ACHN (cell line): ENCODE measurements at regions not wholly inside any gene's neighbourhood (a gene's known extent, or its start where the extent isn't known, plus 50 kb on each side); places are given as distances from the start of the nearest gene placed in this dataset.
"Not testable (repeated sequence)": the region's sequence is repeated elsewhere in the genome, so short reads cannot be mapped to it uniquely, and the experiment has no call there.

Experiments
- DNase-seq: peaks from one replicate; pipeline ENCODE4 v3.0.0-alpha.2; 2015
- in situ Hi-C: cut with HindIII; loops from 2 replicates; pipeline ENCODE4 v1.10.0; 2017; ENCODE audit warnings: low sequenced_read_pairs, low pct_ligation_motif_present, low pct_unique_long_range_greater_than_20kb

DNA sequence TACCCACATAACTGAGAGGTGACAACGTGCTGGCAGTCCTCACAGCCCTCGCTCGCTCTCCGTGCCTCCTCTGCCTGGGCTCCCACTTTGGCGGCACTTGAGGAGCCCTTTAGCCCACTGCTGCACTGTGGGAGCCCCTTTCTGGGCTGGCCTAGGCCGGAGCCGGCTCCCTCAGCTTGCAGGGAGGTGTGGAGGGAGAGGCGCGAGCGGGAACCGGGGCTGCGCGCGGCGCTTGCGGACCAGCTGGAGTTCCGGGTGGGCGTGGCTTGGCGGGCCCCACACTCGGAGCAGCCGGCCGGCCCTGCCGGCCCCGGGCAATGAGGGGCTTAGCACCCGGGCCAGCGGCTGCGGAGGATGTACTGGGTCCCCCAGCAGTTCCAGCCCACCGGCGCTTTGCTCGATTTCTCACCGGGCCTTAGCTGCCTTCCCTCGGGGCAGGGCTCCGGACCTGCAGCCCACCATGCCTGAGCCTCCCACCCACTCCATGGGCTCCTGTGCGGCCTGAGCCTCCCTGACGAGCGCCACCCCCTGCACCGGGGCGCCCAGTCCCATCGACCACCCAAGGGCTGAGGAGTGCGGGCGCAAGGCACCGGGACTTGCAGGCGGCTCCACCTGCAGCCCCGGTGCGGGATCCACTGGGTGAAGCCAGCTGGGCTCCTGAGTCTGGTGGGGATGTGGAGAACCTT is 630.1 kb upstream of the NXPH2 start:
- in situ Hi-C loops, DNase-seq: not testable (repeated sequence)

GRCh38 chr2:139409212-139409611 is 629.0 kb upstream of the NXPH2 start:
- in situ Hi-C loops: no loop called here

DNA sequence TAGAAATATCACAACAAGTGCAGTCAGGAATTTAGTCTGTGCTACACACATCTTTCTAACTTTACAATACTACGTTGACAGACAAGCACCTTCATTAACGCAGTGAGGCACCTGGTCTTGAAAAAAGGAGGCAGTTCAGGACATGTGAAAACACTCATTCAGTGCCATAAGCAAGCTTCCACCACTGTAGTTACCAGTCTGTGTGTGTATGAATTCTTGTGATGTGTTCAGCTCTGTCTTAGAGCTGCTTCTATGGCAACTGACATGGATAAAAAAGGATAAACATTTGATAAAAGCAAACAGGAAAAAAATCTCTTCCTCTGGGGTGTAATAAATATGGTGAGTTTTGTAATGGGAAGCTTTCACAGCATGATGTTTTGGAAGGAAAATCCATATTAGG is 623.8 kb upstream of the NXPH2 start:
- DNase-seq: no peak
- in situ Hi-C loops: no loop called here

More at GRCh38 chr2:139409212-139409611, 629.0 kb upstream of the NXPH2 start:
- DNase-seq: no peak

- in situ Hi-C loops: no loop called here
- DNase-seq: no peak
Measured at GRCh38 chr2:139394801-139395200, 614.6 kb upstream of the NXPH2 start.

- in situ Hi-C loops: no loop called here
- DNase-seq: no peak
Measured at GRCh38 chr2:139389391-139389790, 609.2 kb upstream of the NXPH2 start.

DNA sequence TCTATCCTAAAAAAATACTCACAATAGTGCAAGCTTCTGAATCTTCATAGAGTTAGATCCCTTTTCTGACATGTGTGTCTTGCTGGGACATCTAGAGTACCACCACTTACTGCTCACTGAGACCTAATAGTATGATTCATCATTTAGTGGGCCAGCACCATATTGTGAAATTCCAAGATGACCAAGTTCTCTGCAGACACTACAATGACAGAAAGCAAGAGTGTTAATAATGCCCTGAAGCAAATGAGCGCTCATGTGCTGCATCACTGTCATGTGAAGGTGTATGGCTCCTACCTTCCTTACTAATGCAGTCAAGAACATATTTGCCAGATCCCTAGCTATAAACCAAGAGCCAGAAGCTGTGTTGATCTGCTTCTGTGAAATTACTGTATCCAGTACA is 606.2 kb upstream of the NXPH2 start:
- DNase-seq: no peak
- in situ Hi-C loops: no loop called here

DNA sequence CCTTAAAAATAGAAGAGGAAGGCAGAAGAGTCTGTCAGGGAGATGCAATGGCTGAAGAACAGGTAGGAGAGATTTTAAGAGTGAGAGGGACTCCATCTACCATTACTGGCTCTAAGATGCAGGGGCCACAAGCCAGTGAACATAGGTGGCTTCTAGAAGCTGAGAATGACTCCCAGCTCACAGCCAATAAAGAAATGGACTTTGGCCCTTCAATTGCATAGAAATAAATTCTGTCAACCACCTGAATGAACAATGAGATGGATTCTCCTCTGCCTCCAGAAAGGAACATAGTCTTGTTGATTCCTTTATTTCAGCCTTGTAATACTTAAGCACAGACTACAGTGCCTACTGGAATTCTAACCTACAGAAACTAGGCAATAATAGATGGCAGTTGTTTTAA is 603.3 kb upstream of the NXPH2 start:
- in situ Hi-C loops: no loop called here
- no peak for DNase-seq

- in situ Hi-C loops: no loop called here
- DNase-seq: no peak
Measured at GRCh38 chr2:139380051-139380450, 599.9 kb upstream of the NXPH2 start.

- in situ Hi-C loops: no loop called here
- no peak for DNase-seq
Measured at GRCh38 chr2:139378373-139378772, 598.2 kb upstream of the NXPH2 start.

DNA sequence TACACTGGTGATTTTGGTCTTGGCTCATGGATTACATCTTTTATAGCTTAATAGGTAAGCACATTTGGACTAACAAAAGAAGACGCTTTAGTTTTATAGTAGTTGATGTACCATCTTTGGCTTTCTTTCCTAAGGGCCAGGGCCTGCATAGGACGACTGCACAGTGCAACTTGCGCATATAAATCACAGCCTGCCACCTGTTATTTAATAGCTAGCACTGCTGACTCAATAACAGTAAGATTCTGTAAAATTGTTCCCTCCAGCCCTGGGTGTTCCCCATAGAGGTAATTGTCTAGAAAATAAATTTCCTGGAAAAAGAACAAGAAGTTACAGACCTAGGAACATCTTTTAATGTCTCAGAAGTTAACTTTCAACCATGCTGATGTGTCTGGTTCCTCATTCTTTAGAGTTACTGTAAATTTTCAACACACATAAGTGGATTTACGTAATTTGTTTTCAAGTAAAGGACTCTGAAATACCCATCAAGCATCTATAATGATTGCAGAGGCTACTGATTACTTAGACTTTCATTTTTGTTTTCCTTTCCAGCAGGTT is 594.2 kb upstream of the NXPH2 start:
- DNase-seq: no peak
- in situ Hi-C loops: no loop called here

- no peak for DNase-seq
- in situ Hi-C loops: no loop called here
Measured at GRCh38 chr2:139369423-139370409, 589.5 kb upstream of the NXPH2 start.

- DNase-seq: no peak
- in situ Hi-C loops: no loop called here
Measured at GRCh38 chr2:139367416-139367815, 587.2 kb upstream of the NXPH2 start.

DNA sequence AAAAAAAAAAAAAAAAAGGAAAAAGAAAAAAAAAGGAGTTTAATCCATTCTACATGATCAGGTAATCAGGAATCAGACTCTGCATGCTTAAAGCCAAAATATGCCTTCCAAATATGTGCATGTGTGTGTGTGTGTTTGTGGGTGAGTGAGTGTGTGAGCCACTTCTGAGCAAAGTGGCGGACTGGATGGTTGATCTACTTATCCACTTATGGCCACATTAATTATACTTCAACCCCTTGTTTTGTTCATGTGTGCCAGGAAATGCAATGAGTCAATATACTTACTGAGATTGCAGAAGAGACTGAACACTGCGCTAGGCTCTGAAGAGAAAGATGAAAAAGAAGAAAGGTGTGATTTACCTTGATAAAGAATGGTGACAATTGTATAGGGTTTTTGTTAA is 586.5 kb upstream of the NXPH2 start:
- no peak for DNase-seq
- in situ Hi-C loops: no loop called here

DNA sequence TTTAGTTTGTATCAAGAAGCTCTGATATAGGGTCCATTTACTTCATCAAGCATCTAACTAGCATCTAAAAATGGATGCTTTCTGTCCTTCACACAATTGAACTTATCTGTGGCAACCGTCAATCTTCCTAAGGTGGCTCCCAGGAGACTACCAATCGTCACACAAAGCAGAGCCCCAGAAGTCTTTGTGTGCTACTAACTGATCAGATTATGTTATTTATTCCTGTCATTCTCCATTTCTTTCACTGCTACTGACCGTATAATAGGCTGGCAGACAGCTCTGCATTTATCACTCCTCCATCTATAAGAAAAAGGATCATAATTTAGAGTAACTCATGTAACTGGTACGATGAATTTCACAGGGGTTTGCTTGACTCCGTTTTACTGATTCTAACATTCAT is 585.0 kb upstream of the NXPH2 start:
- no peak for DNase-seq

DNA sequence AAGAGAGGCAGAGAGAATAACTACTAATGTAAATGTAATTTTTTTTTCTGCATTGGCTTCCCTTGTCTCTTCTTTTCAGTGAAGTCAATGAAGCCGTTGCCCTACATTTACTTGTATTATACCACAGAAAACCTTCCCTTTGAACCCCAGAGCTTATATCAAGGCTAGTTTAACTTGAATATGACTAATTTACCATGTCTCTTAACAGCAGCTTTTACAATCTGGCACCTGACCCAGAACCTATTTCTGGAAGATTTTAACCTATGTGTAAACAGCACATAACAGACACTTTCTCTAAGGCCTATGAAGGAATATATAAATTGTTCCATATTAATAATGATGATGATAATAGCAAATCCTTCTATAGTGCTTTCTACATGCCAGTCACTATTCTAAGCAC is 580.5 kb upstream of the NXPH2 start:
- in situ Hi-C loops: no loop called here
- no peak for DNase-seq

More for the DNA sequence above, 585.0 kb upstream of the NXPH2 start:
- in situ Hi-C loops: no loop called here

- no peak for DNase-seq
- in situ Hi-C loops: no loop called here
Measured at GRCh38 chr2:139359818-139360217, 579.6 kb upstream of the NXPH2 start.

DNA sequence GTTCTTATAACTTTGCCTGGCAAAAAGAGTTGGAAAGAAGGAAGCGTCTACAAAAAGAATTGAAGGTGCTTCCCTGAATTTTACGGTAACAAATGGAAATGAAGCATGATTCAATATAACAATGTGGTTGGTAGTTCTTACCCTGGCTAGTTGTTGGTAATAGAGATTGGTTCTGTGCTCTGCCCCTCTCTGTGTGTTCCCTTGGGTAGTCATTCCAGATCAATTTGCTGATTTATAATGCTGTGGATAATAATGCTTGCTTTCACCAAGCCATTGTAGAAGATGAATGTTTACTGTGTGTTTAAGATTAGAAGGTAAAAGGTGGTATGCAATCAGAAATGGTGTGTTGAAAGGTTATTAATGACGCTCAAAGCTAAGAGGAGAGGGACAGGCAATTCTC is 577.8 kb upstream of the NXPH2 start:
- no peak for DNase-seq
- in situ Hi-C loops: no loop called here

- in situ Hi-C loops: no loop called here
- DNase-seq: no peak
Measured at GRCh38 chr2:139354518-139354917, 574.3 kb upstream of the NXPH2 start.

GRCh38 chr2:139353874-139354273 is 573.7 kb upstream of the NXPH2 start:
- in situ Hi-C loops: no loop called here
- no peak for DNase-seq
